HepG2 (cell line): ENCODE measurements at regions not wholly inside any gene's neighbourhood (a gene's known extent, or its start where the extent isn't known, plus 50 kb on each side); places are given as distances from the start of the nearest gene placed in this dataset.
"Not testable (repeated sequence)": the region's sequence is repeated elsewhere in the genome, so short reads cannot be mapped to it uniquely, and the experiment has no call there.

Source experiments
- ATAC-seq: fragments of 200-7000 bp; cut with Tn5 transposase; 3 replicates; pipeline ENCODE4 v1.9.1; 2020; ENCODE audit warnings: mild to moderate bottlenecking, moderate library complexity
- BruUV-seq: library from RNA; stranded (reverse); fragments of 400-500 nt; replicated peaks from 2 replicates; lab custom pipeline; 2021; lab: Mats Ljungman, UMichigan
- CTCF ChIA-PET: fragments of 300-600 bp; formaldehyde crosslinking; extraction: SDS; loops from one replicate; lab custom pipeline; 2021; ENCODE audit warnings: low total read pairs, inconsistent platforms, low intra/inter-chr PET ratio; lab: Yijun Ruan, JAX
- POLR2A ChIA-PET: fragments of 350-600 bp; sonication (Branson Sonifier 250); formaldehyde crosslinking; loops from one replicate; lab custom pipeline; 2020; ENCODE audit warnings: antibody characterized with exemption, inconsistent platforms; lab: Yijun Ruan, JAX
- DNase-seq: peaks from one replicate; pipeline ENCODE4 v3.0.0-alpha.2; 2015; ENCODE audit warnings: low spot score
- FAIRE-seq: peaks from 3 replicates; lab custom pipeline; 2011; peaks lifted over from hg19 to GRCh38; lab: Jason Lieb, UNC
- H2AFZ ChIP-seq: one replicate; pipeline ENCODE4 v1.6.1; 2011; ENCODE audit warnings: low read length, inconsistent platforms
- H3K27ac ChIP-seq: fragments of 300-600 bp; 3 replicates; pipeline ENCODE4 v1.8.0; 2011; ENCODE audit warnings: mixed run types, mild to moderate bottlenecking, mixed read lengths, low read length, inconsistent platforms; ENCODE audit not compliant: insufficient read depth; ENCODE audit errors: extremely low read length
- H3K27me3 ChIP-seq, 2 experiments: fragments of 200-600 bp in 1 of 2; 2 replicates in 1 of 2; 3 replicates in 1 of 2; pipeline versions ENCODE4 v1.6.0 to v1.8.0; 2011; ENCODE audit warnings: low read length in 2 of 2, mild to moderate bottlenecking in 2 of 2, moderate library complexity in 2 of 2, inconsistent platforms in 1 of 2; ENCODE audit not compliant: insufficient read depth in 2 of 2, control insufficient read depth in 1 of 2
- H3K36me3 ChIP-seq, 2 experiments: fragments of 200-600 bp in 1 of 2; replicated peaks in 1 of 2; 2 replicates in 1 of 2; 3 replicates in 1 of 2; pipeline versions ENCODE4 v1.5.1 to v1.8.0; 2011; ENCODE audit warnings: low read length in 2 of 2, inconsistent platforms in 1 of 2; ENCODE audit not compliant: insufficient read depth in 2 of 2, control insufficient read depth in 1 of 2
- H3K4me1 ChIP-seq: 2 replicates; pipeline ENCODE4 v1.5.1; 2012; ENCODE audit warnings: low read length, inconsistent platforms; ENCODE audit not compliant: insufficient read depth
- H3K4me2 ChIP-seq: 2 replicates; pipeline ENCODE4 v1.6.0; 2011; ENCODE audit warnings: low read depth, low read length, inconsistent platforms
- H3K4me3 ChIP-seq, 3 experiments: fragments of 200-600 bp in 1 of 3; sonication (generic), shearing (Covaris generic) in 1 of 3; replicated peaks in 1 of 3; 2 replicates each; pipeline ENCODE4 v1.5.1; 2011 to 2016; ENCODE audit warnings: low read length in 3 of 3, inconsistent platforms in 2 of 3, low read depth in 2 of 3, mild to moderate bottlenecking in 2 of 3, control low read depth in 1 of 3, mixed read lengths in 1 of 3; ENCODE audit not compliant: insufficient read depth in 1 of 3
- H3K79me2 ChIP-seq: one replicate; pipeline ENCODE4 v1.6.1; 2011; ENCODE audit warnings: low read length, inconsistent platforms; ENCODE audit not compliant: insufficient read depth
- H3K9ac ChIP-seq: 2 replicates; pipeline ENCODE4 v1.6.0; 2011; ENCODE audit warnings: mild to moderate bottlenecking, low read depth, low read length, inconsistent platforms; ENCODE audit not compliant: insufficient read depth
- H3K9me3 ChIP-seq: 2 replicates; pipeline ENCODE4 v1.5.1; 2012; ENCODE audit warnings: mild to moderate bottlenecking, low read length
- H4K20me1 ChIP-seq: 2 replicates; pipeline ENCODE4 v1.6.0; 2011; ENCODE audit warnings: inconsistent platforms, mild to moderate bottlenecking, low read length, moderate library complexity; ENCODE audit not compliant: insufficient read depth
- MLLT10 ChIP-seq: sonication (generic); formaldehyde crosslinking; IDR thresholded peaks from 2 replicates; pipeline ENCODE4 v1.4.0; 2020; ENCODE audit warnings: missing genetic modification reagents
- NFIC ChIP-seq: IDR thresholded peaks from 2 replicates; pipeline ENCODE4 v1.6.1; 2012; ENCODE audit warnings: mild to moderate bottlenecking, low read length, inconsistent platforms
- PHF8 ChIP-seq: sonication (generic); formaldehyde crosslinking; IDR thresholded peaks from 2 replicates; pipeline ENCODE4 v1.5.0; 2020; ENCODE audit warnings: missing genetic modification reagents
- POLR2AphosphoS2 ChIP-seq: IDR thresholded peaks from 2 replicates; pipeline ENCODE4 v1.6.1; 2011; ENCODE audit warnings: low read depth, low read length, improper control_type of control experiment
- RNF219 ChIP-seq: sonication (generic); formaldehyde crosslinking; IDR thresholded peaks from 2 replicates; pipeline ENCODE4 v1.5.0; 2020; ENCODE audit warnings: mild to moderate bottlenecking, missing genetic modification reagents
- RXRB ChIP-seq: IDR thresholded peaks from 2 replicates; pipeline ENCODE4 v1.6.1; 2016; ENCODE audit warnings: borderline replicate concordance, missing genetic modification reagents, missing compliant biosample characterization
- ZNF530 ChIP-seq: sonication (generic); formaldehyde crosslinking; IDR thresholded peaks from 2 replicates; pipeline ENCODE4 v1.5.0; 2020; ENCODE audit warnings: low read depth, mild to moderate bottlenecking, missing genetic modification reagents
- ZNF773 ChIP-seq: sonication (generic); formaldehyde crosslinking; IDR thresholded peaks from 2 replicates; pipeline ENCODE4 v1.4.0; 2020; ENCODE audit warnings: missing genetic modification reagents, borderline replicate concordance
- WGBS: methylation state at CpG from one replicate; pipeline ENCODE4 v1.1.6; 2017; ENCODE audit warnings: low lambda C conversion rate; 5-methylcytosine and 5-hydroxymethylcytosine counted together
- in situ Hi-C: cut with HindIII; loops from 2 replicates; pipeline ENCODE4 v1.10.0; 2017; ENCODE audit warnings: low pct_unique_long_range_greater_than_20kb; ENCODE audit not compliant: extremely low pct_ligation_motif_present
- intact Hi-C: fragments of 100-400 bp; cut with micrococcal nuclease; formaldehyde crosslinking; loops from one replicate; pipeline ENCODE4 v1.10.0; 2022; ENCODE audit not compliant: unreplicated experiment
- TF ChIP-seq, protein P1 (sequence below): sonication (generic); formaldehyde crosslinking; conservative IDR thresholded peaks from 2 replicates; pipeline ENCODE4 v1.4.0; 2020; ENCODE audit warnings: missing genetic modification reagents
- TF ChIP-seq, protein P2 (sequence below), 2 experiments: sonication (generic) in 1 of 2; formaldehyde crosslinking in 1 of 2; IDR thresholded peaks; 2 replicates each; pipeline versions ENCODE4 v1.4.0 to v1.6.1; 2018 to 2020; ENCODE audit warnings: missing genetic modification reagents in 2 of 2, borderline replicate concordance in 1 of 2, low read depth in 1 of 2, mild to moderate bottlenecking in 1 of 2, missing biosample characterization in 1 of 2

- in situ Hi-C loops, result no loop called here
- WGBS, result 42% methylated on average over 3 of the region's 3 CpGs
- POLR2A ChIA-PET, result no interaction called here
- BruUV-seq, result no TSS peak
- DNase-seq (no peak), FAIRE-seq (no peak), ATAC-seq (no peak)
- Histone ChIP-seq H3K4me1 (0 out of 2 replicates have a peak, but pooled peaks cover 4% of the 10 kb centered on the region), H3K4me3 (no peak overlapping the region), H3K9me3 (no peaks in the 10 kb centered on the region), H3K4me2 (no peak overlapping the region), H2AFZ (no peak overlapping the region), H3K79me2 (no peaks in the 10 kb centered on the region), H3K27me3 (peaks cover 0 to 14% of the 10 kb centered on the region in 2 experiments; a peak in 1 of 5 replicates), H3K27ac (no peak overlapping the region), H4K20me1 (no peaks in the 10 kb centered on the region), H3K9ac (no peak overlapping the region), H3K36me3 (no peaks in the 10 kb centered on the region)
- CTCF ChIA-PET, result no interaction called here
- intact Hi-C loops, result loop anchor here (1.0 to 2.0 kb wide), 3 partner anchors 159 to 236 kb away; no protein-coding TSS in a partner anchor
- TF ChIP-seq RXRB (CRISPR knock-in tag) (no peak), NFIC (no peak), RNF219 (no peak), POLR2AphosphoS2 (no peak), MLLT10 (CRISPR knock-in tag) (no peak), ZNF530 (CRISPR knock-in tag) (no peak), PHF8 (CRISPR knock-in tag) (no peak), ZNF773 (no peak)
- TF ChIP-seq, protein P1, sequence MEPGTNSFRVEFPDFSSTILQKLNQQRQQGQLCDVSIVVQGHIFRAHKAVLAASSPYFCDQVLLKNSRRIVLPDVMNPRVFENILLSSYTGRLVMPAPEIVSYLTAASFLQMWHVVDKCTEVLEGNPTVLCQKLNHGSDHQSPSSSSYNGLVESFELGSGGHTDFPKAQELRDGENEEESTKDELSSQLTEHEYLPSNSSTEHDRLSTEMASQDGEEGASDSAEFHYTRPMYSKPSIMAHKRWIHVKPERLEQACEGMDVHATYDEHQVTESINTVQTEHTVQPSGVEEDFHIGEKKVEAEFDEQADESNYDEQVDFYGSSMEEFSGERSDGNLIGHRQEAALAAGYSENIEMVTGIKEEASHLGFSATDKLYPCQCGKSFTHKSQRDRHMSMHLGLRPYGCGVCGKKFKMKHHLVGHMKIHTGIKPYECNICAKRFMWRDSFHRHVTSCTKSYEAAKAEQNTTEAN (CRISPR knock-in tag), result no peak
- TF ChIP-seq, protein P2, sequence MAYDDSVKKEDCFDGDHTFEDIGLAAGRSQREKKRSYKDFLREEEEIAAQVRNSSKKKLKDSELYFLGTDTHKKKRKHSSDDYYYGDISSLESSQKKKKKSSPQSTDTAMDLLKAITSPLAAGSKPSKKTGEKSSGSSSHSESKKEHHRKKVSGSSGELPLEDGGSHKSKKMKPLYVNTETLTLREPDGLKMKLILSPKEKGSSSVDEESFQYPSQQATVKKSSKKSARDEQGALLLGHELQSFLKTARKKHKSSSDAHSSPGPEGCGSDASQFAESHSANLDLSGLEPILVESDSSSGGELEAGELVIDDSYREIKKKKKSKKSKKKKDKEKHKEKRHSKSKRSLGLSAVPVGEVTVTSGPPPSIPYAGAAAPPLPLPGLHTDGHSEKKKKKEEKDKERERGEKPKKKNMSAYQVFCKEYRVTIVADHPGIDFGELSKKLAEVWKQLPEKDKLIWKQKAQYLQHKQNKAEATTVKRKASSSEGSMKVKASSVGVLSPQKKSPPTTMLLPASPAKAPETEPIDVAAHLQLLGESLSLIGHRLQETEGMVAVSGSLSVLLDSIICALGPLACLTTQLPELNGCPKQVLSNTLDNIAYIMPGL (CRISPR knock-in tag; IDR thresholded peaks at IDR 0.05; ENCODE audit: borderline replicate concordance in 1 of 2, low read depth in 1 of 2), result no peak
Measured at GRCh38 chr2:75289771-75290170, 90.5 kb upstream of the TACR1 start.

DNA sequence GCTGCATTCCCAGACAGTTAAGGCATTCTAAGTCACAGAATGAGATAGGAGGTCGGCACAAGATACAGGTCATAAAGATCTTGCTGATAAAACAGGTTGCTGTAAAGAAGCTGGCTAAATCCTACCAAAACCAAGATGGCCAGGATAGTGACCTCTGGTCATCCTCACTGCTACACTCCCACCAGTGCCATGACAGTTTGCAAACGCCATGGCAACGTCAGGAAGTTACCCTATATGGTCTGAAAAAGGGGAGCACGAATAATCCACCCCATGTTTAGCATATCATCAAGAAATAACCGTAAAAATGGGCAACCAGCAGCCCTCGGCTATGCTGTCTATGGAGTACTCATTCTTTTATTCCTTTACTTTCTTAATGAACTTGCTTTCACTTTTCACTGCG is 89.9 kb upstream of the TACR1 start:
- H3K4me2 ChIP-seq, FAIRE-seq, CTCF ChIA-PET, DNase-seq, H3K27ac ChIP-seq, H3K79me2 ChIP-seq, H3K4me3 ChIP-seq, BruUV-seq, intact Hi-C loops, H3K9ac ChIP-seq, in situ Hi-C loops, H3K4me1 ChIP-seq, H3K9me3 ChIP-seq, POLR2A ChIA-PET, H2AFZ ChIP-seq, H4K20me1 ChIP-seq, H3K36me3 ChIP-seq, ATAC-seq: not testable (repeated sequence)
- WGBS, result 8% methylated on average over 7 of the region's 7 CpGs
- peaks cover 0 to 14% of the 10 kb centered on the region in 2 experiments; a peak in 2 of 5 replicates for H3K27me3 ChIP-seq
